Posterior vena cava (tissue), 2 donors: ENCODE measurements at regions not wholly inside any gene's neighbourhood (a gene's known extent, or its start where the extent isn't known, plus 50 kb on each side); places are given as distances from the start of the nearest gene placed in this dataset.
"Not testable (repeated sequence)": the region's sequence is repeated elsewhere in the genome, so short reads cannot be mapped to it uniquely, and the experiment has no call there.

Experiments
- DNase-seq: peaks from one replicate; pipeline ENCODE4 v3.0.0-alpha.2; 2020; ENCODE audit warnings: low spot score
- intact Hi-C, 2 donors: fragments of 100-400 bp; cut with DNase I; formaldehyde crosslinking; loops; one replicate each; pipeline versions ENCODE4 v1.14.1 to v1.14.2; 2022 to 2023
- donor health status: DM: yes; HTN: yes; CAD: no.
- donor health status: DM: yes; HTN: yes; CAD: no.

DNA sequence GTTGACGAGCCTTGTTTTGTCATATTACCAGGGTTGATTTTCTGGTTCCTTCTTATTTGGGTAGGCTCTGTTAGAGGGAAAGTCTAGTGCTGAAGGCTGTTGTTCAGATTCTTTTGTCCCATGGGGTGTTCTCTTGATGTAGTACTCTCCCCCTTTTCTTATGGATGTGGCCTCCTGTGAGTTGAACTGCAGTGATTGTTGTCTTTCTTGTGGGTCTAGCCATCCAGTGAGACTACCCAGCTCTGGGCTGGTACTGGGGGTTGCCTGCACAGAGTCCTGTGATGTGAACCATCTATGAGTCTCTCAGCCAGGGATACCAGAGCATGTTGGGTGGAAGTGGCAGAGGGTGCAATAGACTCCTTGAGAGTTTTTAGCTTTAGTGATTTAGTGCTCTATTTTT lies 680.6 kb downstream of the RFPL4B start:
- intact Hi-C loops: no loop called here
- DNase-seq: no peak

GRCh38 chr6:113029161-113029560 lies 682.0 kb downstream of the RFPL4B start:
- intact Hi-C loops, DNase-seq: not testable (repeated sequence)

DNA sequence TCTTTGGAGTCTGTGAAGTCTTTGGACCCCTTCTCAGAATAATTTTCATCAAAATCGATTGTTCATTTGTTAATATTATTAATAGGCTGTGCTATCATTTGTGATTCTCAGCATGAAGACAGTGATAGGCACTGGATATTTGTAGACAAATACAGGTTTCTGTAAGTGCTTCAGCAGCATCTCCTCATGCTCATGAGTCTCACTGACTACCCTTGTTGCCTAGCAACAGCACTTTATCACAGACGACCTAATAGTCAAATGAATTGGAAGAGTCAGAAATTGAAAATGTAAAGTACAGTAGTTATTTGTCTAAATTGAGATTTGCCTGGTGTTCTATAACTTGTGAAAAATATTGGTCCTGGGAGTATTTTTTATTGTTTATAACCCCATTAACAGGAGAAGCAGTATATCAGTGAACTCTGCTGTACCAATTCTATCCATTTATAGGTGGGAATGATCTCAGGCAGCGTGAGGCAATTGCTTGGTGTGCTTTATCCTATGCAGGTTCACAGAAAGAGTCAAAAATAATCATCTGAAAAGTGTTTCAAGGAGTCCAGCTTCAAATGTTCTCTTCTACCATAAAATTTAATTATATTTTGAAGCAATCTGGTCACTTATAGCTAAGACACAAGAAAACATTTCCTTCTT lies 684.6 kb downstream of the RFPL4B start:
- DNase-seq: no peak
- intact Hi-C loops: no loop called here

- intact Hi-C loops: no loop called here
These were observed 691.9 kb downstream of the RFPL4B start for GRCh38 chr6:113039005-113039404.

DNA sequence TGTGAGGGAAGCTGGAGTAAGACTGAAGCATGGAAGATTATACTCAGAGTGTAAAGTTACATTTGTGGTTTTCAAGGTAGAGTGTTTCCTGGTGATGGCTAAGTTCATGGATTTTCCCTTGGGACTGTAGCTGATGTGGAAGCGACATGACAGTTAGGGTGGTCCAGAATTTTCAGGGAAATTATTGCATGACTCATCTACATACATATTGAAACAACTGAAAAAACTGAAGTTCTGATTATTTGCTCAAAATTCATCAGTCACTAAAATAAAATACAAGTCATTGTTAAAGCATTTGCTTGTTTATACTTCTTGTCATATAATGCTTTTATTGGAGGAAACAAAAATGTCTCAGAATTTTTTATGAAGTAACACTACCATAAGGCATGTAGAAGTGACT lies 700.0 kb downstream of the RFPL4B start:
- no peak for DNase-seq
- intact Hi-C loops: no loop called here

More at GRCh38 chr6:113039005-113039404, 691.9 kb downstream of the RFPL4B start:
- no peak for DNase-seq

DNA sequence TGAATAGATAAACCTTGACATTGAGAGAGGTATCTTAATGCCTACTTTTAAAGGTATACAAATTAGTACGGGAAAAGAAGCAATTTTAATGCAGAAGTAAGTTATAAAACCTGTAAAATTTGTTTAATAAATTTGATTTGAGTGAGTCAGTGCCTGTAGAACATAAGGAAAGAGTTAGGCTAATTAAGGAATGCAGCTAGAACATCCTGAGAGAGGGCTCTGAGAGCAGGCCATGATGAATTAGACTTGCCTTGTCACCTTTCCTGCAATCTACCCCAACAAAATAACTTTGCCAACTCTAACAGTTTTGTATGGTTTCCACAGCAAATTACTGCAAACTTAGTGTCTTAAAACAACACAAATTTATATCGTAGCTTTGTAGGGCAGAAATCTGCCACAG lies 700.8 kb downstream of the RFPL4B start:
- intact Hi-C loops: no loop called here
- no peak for DNase-seq

DNA sequence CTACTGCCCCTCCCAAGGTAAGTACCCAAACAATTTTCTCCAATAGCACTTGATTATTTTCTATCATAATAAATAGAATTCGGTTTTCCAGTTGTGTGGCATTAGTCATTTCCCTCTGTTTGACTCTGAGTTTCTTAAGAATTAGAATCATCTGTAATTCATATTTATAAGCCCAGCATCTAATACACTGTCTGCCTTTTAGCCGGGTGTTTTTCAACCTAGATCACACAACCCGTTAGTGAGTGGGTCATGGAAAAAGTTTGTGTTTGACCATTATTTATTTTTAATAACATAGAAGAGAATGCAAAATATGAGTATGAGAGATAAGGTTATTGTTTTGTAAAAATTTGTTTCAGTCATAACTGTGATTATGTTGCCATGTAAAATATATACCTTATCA lies 701.6 kb downstream of the RFPL4B start:
- DNase-seq: no peak
- intact Hi-C loops: no loop called here

GRCh38 chr6:113049190-113049589 lies 702.1 kb downstream of the RFPL4B start:
- intact Hi-C loops: no loop called here
- no peak for DNase-seq

DNA sequence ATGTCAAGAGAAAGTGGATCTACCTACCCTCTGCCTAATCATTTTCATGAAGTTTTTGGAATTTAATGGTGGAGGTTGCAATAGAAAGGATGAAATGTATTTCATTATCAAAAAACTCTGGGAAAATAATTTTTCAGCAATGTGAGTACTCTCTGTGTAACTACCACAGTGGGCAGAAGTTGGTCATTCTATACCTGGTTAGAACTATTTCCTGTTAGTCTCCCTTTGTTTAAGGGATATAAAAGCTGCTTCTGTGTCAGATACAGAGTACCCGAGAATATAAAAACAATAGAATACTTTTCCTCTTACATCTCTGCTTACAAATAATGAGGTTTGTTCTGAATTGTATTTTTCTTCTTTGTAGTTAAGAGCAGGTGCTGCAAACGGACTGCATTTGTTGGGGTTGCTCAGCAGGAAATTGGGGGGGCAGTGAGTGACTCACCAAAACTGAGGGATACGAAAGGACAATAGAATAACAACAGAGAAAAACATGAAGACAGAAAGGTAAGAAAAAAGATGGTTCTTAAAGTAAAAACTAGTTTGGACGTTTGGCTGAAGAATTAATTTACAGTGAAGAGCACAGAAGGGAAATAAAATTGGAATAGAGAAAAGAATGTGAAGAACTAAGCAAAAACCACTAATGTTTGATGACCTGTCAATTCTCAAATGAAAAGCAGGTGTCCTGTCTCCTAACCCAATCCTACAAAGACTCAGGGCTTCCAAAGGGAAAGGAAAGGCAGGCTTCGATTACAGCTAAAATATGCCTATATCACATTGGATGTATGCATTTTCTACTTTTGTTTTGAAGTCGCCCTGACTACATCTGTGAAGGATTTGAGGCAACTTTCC lies 703.1 kb downstream of the RFPL4B start:
- no peak for DNase-seq
- intact Hi-C loops: no loop called here

GRCh38 chr6:113050979-113051378 lies 703.8 kb downstream of the RFPL4B start:
- DNase-seq: no peak
- intact Hi-C loops: no loop called here

GRCh38 chr6:113052506-113052905 lies 705.4 kb downstream of the RFPL4B start:
- intact Hi-C loops: no loop called here
- DNase-seq: no peak

DNA sequence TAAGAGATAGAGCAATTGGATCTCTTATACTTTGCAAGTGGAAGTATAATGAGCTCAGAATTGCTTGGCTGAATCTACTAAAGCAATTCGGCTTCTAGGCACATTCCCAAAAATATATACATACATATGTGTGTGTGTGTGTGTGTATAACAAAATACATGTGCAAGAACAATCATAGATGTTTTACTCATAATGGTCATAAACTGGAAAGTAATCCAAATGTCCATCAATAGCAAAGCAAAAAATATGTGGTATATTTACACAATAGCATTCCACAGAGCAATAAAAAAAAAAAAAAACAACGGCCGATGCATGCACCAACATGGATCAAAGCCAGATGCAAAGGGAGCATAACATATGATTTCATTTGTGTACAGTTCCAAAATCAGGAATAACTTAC lies 707.9 kb downstream of the RFPL4B start:
- intact Hi-C loops: no loop called here
- DNase-seq: no peak

DNA sequence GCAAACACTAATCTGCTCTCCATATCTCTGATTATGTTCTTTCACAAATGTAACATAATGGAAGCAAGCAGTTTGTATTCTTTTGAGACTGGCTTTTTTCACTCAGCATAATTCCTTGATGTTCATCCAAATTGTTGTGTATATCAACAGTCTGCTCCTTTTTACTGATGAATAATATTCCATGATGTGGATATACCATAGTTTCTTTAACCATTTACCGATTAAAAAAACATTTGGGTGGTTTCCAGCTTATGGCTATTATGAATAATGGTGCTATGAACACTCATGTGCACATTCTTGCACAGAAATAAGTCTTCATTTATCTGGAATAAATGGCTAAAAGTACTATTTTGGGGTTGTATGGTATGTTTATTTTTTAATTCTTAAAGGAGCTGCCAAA lies 708.9 kb downstream of the RFPL4B start:
- intact Hi-C loops: no loop called here
- no peak for DNase-seq

GRCh38 chr6:113057567-113058053 lies 710.5 kb downstream of the RFPL4B start:
- DNase-seq: no peak
- intact Hi-C loops: no loop called here

DNA sequence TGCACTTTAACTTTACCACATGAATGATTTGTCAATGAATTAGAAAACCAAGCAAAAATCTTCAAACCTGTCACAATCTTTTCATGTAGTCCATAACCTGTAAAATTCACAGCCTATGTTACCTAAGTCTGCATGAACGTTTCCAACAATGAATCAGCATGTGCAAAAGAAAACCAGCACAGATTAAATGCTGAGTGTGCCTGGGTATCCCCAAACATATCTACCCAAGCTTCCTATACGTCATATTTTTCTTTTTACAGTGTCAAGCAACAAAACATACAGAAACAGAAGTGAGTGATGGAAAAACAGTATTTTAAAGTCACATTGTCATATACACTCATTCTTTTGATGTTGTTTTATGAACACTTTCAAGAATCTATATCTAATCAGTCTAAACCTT lies 713.5 kb downstream of the RFPL4B start:
- intact Hi-C loops: no loop called here
- DNase-seq: no peak

GRCh38 chr6:113065611-113066010 lies 718.5 kb downstream of the RFPL4B start:
- no peak for DNase-seq
- intact Hi-C loops: no loop called here

DNA sequence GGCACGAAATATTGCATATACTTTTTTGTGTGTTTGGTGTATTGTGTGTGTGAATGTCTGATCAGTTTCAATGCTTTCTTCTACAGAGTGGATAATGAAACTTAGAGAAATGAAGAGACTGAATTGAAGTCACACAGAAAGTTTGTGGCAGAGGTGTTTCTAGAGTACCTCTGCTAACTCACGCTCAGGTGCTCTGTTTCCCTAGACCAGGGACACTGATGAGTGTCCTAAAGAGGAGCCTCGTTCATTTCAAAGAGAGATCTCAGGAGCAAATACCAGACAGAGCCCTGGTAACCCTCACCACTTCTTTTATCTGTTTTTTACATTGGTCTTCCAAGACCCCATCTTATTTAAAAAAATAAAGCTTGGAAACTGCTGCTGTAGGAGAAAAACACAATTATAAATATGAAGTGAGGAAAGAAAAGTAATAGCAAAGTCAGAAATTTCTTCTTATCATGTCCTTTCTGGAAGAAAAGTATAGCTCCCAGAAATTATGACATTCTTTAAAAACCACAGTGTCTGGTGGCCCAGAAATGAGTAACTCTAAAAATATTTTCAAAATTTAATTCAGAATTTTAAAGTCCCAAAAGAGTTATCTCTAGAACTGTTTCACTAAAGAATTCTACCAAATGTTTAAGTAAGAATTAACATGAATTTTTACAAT lies 720.6 kb downstream of the RFPL4B start:
- no peak for DNase-seq
- intact Hi-C loops: no loop called here

- intact Hi-C loops: no loop called here
- no peak for DNase-seq
These were observed 721.4 kb downstream of the RFPL4B start for GRCh38 chr6:113068570-113068969.

DNA sequence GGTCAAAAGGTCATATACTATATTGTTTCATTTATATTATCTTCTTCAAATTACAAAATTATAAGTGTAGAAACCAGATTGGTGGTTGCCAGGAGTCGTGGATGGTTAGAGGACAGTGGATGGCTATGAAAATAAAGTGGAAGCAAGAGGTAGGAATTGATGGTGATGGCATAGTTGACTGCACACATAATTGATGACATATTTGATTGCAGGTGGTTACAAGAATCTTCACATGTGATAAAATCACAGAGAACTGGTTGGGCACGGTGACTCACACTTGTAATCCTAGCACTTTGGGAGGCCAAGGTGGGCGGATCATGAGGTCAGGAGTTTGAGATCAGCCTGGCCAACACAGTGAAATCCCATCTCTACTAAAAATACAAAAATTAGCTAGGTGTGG lies 723.6 kb downstream of the RFPL4B start:
- intact Hi-C loops, DNase-seq: not testable (repeated sequence)

GRCh38 chr6:113073611-113074191 lies 726.6 kb downstream of the RFPL4B start:
- DNase-seq: no peak
- intact Hi-C loops: no loop called here
